Posterior cingulate gyrus (tissue), 11 donors: ENCODE measurements at regions not wholly inside any gene's neighbourhood (a gene's known extent, or its start where the extent isn't known, plus 50 kb on each side); places are given as distances from the start of the nearest gene placed in this dataset.
"Not testable (repeated sequence)": the region's sequence is repeated elsewhere in the genome, so short reads cannot be mapped to it uniquely, and the experiment has no call there.

ENCODE experiments used
- DNase-seq, 10 donors: peaks; one replicate each; pipeline versions ENCODE4 v3.0.0 to v3.0.0-alpha.2; 2020 to 2021; ENCODE audit warnings: mixed read lengths in 3 of 10
- intact Hi-C: fragments of 100-400 bp; cut with DNase I; formaldehyde crosslinking; loops from one replicate; pipeline ENCODE4 v1.15.1; 2023

GRCh38 chr21:10398692-10399489 is 122.5 kb upstream of the TPTE start:
- DNase-seq, intact Hi-C loops: not testable (repeated sequence)

GRCh38 chr21:10400622-10401361 is 120.6 kb upstream of the TPTE start:
- peak in 2 of 10 donors; percentile 77 to 92 for DNase-seq
- intact Hi-C loops, result not testable (repeated sequence)

DNA sequence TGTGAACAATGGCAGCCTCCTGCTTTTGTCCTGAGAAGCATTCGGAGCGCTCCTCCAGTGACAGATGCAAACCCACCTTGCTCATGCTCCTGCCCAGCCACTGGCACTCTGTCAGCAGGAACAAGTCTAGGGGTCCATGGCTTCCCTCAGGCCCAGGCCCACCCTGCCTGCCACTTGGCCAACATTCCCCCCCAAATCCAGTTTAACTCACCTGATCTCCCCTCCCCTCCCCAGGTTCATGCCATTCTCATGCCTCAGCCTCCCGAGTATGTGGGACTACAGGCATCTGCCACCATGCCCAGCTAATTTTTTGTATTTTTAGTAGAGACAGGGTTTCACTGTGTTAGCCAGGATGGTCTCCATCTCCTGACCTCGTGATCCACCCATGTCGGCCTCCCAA is 118.9 kb upstream of the TPTE start:
- intact Hi-C loops, result not testable (repeated sequence)
- DNase-seq, result peak in 1 of 10 donors; percentile 70

DNA sequence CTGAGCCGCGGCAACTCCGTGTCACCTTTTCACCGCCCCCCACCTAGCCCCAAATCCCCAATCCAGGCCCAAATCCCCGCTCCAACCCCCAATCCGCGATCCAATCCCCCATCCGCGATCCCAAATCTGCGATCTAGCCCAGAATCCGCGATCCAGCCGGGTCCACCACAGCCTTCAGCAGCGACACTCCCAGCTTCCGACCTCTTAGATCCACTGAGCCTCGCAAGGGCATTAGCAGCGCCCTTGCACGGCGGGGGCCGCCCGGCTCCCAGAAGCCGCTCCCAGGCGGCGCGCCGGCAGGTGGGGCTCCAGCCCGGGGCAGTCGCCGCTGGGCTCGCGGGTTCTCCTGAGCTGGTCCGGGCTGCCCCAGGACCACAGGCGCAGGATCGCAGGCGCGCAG is 116.1 kb upstream of the TPTE start:
- intact Hi-C loops, result not testable (repeated sequence)
- DNase-seq, result peak in 2 of 10 donors; percentile 86 to 92

DNA sequence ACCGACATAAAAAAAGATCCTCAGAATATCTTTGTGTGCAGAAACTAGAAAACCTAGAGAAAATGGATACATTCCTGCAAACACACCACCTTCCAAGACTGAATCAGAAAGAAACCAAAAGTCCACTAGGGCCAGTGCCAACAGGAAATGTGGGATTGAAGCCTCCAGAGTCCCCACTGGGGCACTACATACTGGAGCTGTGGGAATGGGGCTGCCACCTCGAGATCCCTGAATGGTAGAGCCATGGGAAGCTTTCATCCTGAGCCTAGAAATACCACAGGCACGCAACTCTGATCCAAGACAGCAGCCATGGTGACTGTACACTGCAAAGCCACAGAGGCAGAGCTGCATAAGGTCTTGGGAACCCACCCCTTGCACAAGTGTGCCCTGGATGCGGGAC is 111.6 kb upstream of the TPTE start:
- DNase-seq, intact Hi-C loops: not testable (repeated sequence)

- intact Hi-C loops, result not testable (repeated sequence)
These were observed 110.9 kb upstream of the TPTE start for GRCh38 chr21:10410354-10410929.

GRCh38 chr21:10411776-10412526 is 109.4 kb upstream of the TPTE start:
- intact Hi-C loops, result not testable (repeated sequence)
- DNase-seq, result peak in 1 of 10 donors; percentile 43

More at GRCh38 chr21:10410354-10410929, 110.9 kb upstream of the TPTE start:
- peak in 1 of 10 donors; percentile 78 for DNase-seq

DNA sequence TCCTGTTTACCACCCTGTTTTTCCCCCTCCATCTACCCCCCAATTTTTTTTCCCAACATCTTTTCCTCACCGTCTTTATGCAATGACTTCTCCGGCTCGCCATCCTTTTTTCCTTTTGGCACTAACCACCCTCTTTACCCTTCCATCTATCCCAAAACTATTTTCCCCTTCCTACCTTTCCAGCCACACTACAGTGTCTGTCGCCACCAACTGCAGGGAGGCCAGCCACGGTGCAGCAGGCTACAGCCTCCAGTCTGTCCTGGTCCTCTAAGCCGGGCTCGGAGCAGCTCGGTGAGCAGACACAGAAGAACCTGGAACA is 108.5 kb upstream of the TPTE start:
- peak in 1 of 10 donors; percentile 89 for DNase-seq
- intact Hi-C loops, result not testable (repeated sequence)

DNA sequence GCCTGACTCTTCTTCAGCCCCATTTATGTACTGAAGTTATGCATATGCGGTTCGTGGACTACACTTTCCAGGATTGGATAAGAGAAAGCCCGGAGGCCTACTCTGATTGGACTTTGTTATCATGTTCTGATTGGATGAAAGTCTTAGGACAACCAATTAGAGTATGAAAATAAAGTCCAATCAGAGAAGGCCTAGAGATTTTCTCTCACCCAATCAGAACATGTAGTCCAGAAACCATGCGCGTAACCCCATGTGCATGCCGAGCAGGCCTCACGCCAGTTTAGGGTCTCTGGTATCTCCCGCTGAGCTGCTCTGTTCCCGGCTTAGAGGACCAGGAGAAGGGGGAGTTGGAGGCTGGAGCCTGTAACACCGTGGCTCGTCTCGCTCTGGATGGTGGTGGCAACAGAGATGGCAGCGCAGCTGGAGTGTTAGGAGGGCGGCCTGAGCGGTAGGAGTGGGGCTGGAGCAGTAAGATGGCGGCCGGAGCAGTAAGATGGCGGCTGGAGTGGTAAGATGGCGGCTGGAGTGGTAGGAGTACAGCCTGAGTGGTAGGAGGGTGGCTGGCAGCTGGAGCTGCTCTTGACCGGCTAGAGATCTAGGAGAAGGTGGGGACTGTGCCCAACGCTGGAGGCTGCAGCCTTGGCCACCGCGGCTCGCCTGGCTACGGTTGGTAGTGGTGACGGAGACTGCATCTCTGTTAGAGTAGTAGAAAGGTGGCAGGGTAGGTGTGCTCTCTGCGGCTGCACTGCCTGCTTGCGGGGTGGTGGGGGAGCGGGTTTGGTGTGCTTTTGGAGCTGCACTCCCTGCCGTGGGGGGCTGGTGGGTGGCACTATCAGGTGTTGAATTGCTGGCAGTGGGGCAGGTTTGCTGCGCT is 107.9 kb upstream of the TPTE start:
- intact Hi-C loops, result not testable (repeated sequence)

GRCh38 chr21:10414121-10414924 is 107.1 kb upstream of the TPTE start:
- peak in 2 of 10 donors; percentile 81 to 88 for DNase-seq
- intact Hi-C loops, result not testable (repeated sequence)

More for the DNA sequence above, 107.9 kb upstream of the TPTE start:
- DNase-seq, result peak in 1 of 10 donors; percentile 91

GRCh38 chr21:10414925-10415254 is 106.5 kb upstream of the TPTE start:
- intact Hi-C loops, result not testable (repeated sequence)
- DNase-seq, result peak in 1 of 10 donors; percentile 77

DNA sequence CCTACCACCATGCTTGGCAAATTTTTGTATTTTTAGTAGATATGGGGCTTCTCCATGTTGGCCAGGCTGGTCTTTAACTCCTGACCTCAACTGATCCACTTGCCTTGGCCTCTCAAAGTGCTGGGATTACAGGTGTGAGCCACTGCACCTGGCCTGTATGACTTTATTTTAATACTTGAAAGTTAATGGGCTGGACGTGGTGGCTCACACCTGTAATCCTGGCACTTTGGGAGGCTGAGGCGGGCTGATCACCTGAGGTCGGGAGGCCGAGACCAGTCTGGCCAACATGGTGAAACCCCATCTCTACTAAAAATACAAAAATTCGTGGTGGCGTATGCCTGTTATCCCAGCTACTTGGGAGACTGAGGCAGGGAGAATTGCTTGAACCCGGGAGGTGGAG is 105.9 kb upstream of the TPTE start:
- DNase-seq, result peak in 2 of 10 donors; percentile 86 to 91
- intact Hi-C loops, result not testable (repeated sequence)

DNA sequence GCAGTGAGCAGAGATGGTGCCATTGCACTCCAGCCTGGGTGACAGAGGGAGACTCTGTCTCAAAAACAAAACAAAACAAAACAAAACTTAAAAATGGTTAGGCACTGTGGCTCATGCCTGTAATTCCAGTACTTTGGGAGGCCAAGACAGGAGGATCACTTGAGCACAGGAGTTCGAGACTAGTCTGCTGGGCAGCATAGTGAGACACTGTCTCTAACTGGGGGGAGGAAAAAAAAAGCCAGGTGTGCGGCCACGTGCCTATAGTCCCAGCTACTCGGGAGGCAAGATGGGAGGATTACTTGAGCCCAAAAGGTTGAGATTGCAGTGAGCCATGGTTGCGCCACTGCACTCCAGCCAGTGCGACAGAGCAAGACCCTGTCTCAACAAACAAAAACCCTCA is 105.5 kb upstream of the TPTE start:
- intact Hi-C loops, result not testable (repeated sequence)
- peak in 2 of 10 donors; percentile 86 to 89 for DNase-seq

DNA sequence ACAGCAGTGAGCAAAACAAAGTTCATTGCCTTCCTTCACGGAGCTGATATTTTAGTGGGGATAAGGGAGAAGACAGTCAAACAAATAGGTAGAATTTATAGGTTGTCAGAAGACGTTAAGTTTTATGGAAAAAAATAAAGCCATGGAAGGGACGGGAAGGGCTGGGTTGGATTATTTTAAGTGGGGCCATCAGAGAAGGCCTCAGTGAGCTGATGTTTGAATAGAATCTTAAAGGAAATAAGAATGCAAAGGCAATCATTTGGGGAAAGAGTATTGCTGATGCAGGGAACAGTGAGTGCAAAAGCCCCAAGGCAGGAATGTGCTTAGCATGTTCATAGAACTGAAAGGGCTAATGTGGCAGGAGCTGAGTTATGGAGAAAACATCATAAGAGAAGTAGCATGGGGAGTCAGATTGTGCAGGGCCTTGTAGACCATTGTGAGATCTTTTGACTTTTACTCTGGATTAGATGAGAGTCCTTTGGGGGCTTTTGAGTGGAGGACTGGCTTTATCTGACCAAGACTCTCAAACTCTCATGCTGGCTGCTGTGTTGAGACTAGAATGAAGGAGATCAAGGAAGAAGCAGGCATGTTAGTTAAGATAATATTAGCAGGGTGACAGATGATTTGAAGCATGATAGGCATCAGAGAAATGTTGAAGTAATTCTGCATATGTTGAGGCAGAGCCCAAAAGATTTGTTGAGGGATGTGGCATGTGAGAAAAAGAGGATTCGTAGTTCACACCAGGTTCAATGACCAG is 104.5 kb upstream of the TPTE start:
- DNase-seq, intact Hi-C loops: not testable (repeated sequence)

- DNase-seq, result peak in 2 of 10 donors; percentile 86 to 88
- intact Hi-C loops, result not testable (repeated sequence)
These were observed 103.8 kb upstream of the TPTE start for GRCh38 chr21:10417551-10418002.

GRCh38 chr21:10418250-10419048 is 102.9 kb upstream of the TPTE start:
- DNase-seq, result peak in 2 of 10 donors; percentile 85 to 86

GRCh38 chr21:10421199-10421598 is 100.2 kb upstream of the TPTE start:
- DNase-seq, intact Hi-C loops: not testable (repeated sequence)

More at GRCh38 chr21:10418250-10419048, 102.9 kb upstream of the TPTE start:
- intact Hi-C loops, result not testable (repeated sequence)
